ENCODE measurements at regions not wholly inside any gene's neighbourhood (a gene's known extent, or its start where the extent isn't known, plus 50 kb on each side); places are given as distances from the start of the nearest gene placed in this dataset.

- TF ChIP-seq CTCF (conservative IDR thresholded peaks at IDR 0.05; ENCODE audit: low read depth, low read length) (no peak), EZH2 (IDR thresholded peaks at IDR 0.05; ENCODE audit: borderline replicate concordance, low read depth, low read length, poor library complexity, severe bottlenecking) (no peak)
Measured at GRCh38 chr3:182384221-182384620, 409.1 kb upstream of the ATP11B start.
